Spinal cord (tissue), 9 donors: ENCODE measurements at regions not wholly inside any gene's neighbourhood (a gene's known extent, or its start where the extent isn't known, plus 50 kb on each side); places are given as distances from the start of the nearest gene placed in this dataset.

Experiments
- DNase-seq, 6 donors: peaks; one replicate each; pipeline versions ENCODE4 v3.0.0 to v3.0.0-alpha.2; 2013 to 2015; ENCODE audit warnings: low spot score in 6 of 6, low read depth in 4 of 6
- H3K27ac ChIP-seq: one replicate; pipeline ENCODE4 v1.5.1; 2013; ENCODE audit warnings: low read depth, low read length, control low read depth
- H3K27me3 ChIP-seq: one replicate; pipeline ENCODE4 v1.6.1; 2013; ENCODE audit warnings: low read length; ENCODE audit not compliant: control insufficient read depth, insufficient read depth
- H3K36me3 ChIP-seq: one replicate; pipeline ENCODE4 v1.6.1; 2013; ENCODE audit warnings: low read length; ENCODE audit not compliant: control insufficient read depth, insufficient read depth
- H3K4me1 ChIP-seq: one replicate; pipeline ENCODE4 v1.6.1; 2013; ENCODE audit warnings: low read length; ENCODE audit not compliant: control insufficient read depth, insufficient read depth
- H3K4me3 ChIP-seq: one replicate; pipeline ENCODE4 v1.5.1; 2013; ENCODE audit warnings: low read depth, low read length, control low read depth
- H3K9me3 ChIP-seq: one replicate; pipeline ENCODE4 v1.6.1; 2013; ENCODE audit warnings: low read length; ENCODE audit not compliant: control insufficient read depth, insufficient read depth
- WGBS: methylation state at CpG from one replicate; pipeline ENCODE4 v1.1.5; 2013; ENCODE audit warnings: missing lambda C conversion rate; ENCODE audit not compliant: insufficient coverage; 5-methylcytosine and 5-hydroxymethylcytosine counted together
- donor health status: healthy.

GRCh38 chr3:107032111-107032510 is 345.1 kb upstream of the CCDC54 start:
- whole genome bisulfite sequencing: no CpG with 5 or more reads among the region's 2 CpGs
- no peaks in the 10 kb centered on the region for H3K9me3 ChIP-seq
- no peaks in the 10 kb centered on the region for H3K27me3 ChIP-seq
- H3K4me3 ChIP-seq: no peak overlapping the region
- H3K27ac ChIP-seq: no peak overlapping the region
- no peaks in the 10 kb centered on the region for H3K36me3 ChIP-seq
- DNase-seq: no peak
- H3K4me1 ChIP-seq: no peaks in the 10 kb centered on the region

DNA sequence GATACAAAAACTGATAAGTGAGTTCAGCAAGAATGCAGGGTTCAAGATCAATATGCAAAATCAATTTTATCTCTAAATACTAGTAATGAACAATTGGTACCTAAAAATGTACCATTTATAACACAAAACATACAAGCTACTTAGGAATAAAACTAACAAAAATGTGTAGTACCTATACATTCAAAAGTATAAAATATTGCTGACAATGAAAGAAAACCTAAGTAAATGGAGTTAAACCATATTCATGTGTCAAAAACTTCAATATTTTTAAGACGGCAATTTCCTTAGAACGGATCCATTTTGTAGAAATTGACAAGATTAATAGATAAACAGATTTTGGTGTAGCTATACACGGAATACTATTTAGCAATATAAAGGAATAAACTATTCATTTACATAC is 343.1 kb upstream of the CCDC54 start:
- H3K27me3 ChIP-seq: no peaks in the 10 kb centered on the region
- H3K9me3 ChIP-seq: peaks cover 5% of the 10 kb centered on the region
- no peaks in the 10 kb centered on the region for H3K36me3 ChIP-seq
- no peak overlapping the region for H3K4me3 ChIP-seq
- no peak overlapping the region for H3K27ac ChIP-seq
- WGBS: no CpG with 5 or more reads among the region's 3 CpGs
- no peak for DNase-seq
- H3K4me1 ChIP-seq: no peaks in the 10 kb centered on the region

DNA sequence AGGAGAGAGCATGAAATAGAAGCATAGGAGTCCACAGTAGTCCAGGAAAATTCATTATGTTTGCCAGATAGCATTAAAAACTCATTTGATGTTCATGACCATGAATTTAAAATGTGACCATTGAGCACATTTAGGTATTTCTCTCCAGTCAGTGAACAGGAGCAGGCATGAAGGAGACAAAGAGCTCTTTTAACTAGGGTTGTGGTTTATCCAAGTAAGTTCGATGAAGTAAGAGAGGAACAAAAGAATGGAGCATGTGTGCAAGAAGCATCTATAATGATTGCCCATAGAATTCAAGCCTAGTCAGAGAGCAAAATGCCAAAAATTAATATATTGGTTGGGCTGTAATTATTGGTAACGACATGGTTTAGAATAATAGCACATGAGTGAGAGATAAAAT is 342.1 kb upstream of the CCDC54 start:
- no peak for DNase-seq
- H3K4me3 ChIP-seq: no peak overlapping the region
- no peak overlapping the region for H3K27ac ChIP-seq
- H3K27me3 ChIP-seq: no peaks in the 10 kb centered on the region
- no peaks in the 10 kb centered on the region for H3K4me1 ChIP-seq
- peaks cover 5% of the 10 kb centered on the region for H3K9me3 ChIP-seq
- 50% methylated on average over 1 of the region's 2 CpGs for WGBS
- no peaks in the 10 kb centered on the region for H3K36me3 ChIP-seq

DNA sequence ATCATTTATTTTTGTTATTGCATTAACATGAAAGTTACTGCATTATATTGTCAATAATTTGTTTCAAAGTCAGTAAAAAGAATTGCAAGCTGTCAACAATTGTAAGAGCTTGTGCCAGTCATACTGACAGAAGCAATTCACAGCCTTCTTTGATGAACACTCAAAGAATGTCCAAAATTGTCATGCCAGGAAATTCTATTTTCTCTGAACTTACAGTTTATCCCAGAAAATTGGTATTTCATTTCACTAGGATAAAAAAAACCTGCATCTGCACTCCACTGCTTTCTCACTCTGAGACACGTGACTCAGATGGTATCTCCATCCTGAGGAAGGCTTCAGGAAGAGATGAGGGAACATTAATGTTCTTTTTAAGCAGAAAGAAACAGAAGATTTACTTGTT is 332.6 kb upstream of the CCDC54 start:
- H3K4me1 ChIP-seq: no peaks in the 10 kb centered on the region
- DNase-seq: no peak
- no peaks in the 10 kb centered on the region for H3K9me3 ChIP-seq
- no peak overlapping the region for H3K4me3 ChIP-seq
- no CpG with 5 or more reads among the region's 1 CpG for WGBS
- H3K27ac ChIP-seq: no peak overlapping the region
- H3K27me3 ChIP-seq: no peaks in the 10 kb centered on the region
- H3K36me3 ChIP-seq: no peaks in the 10 kb centered on the region

DNA sequence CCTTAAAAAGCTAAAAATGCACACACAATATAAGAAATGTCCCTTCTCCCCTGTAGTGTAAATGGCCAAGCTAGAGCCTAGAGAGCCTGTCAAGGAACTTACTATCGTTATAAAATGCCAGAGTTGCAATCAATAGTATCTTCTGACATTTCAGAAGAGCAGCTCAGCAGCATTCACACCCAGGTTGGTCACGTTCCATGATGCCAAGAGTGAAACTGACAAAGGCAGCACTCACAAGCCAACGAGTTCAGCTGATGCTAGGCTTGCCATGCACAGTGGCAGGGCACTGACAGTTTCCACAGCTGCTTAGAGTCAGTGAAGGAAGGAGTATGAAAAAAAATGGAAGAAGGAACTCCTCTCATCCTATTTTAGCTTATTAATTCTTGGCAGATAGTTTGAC is 331.4 kb upstream of the CCDC54 start:
- DNase-seq: peak in 1 of 6 donors; percentile 62
- no peak overlapping the region for H3K4me3 ChIP-seq
- H3K9me3 ChIP-seq: no peaks in the 10 kb centered on the region
- H3K27me3 ChIP-seq: no peaks in the 10 kb centered on the region
- no peaks in the 10 kb centered on the region for H3K36me3 ChIP-seq
- no peak overlapping the region for H3K27ac ChIP-seq
- WGBS: 58% methylated on average over 2 of the region's 3 CpGs
- H3K4me1 ChIP-seq: no peaks in the 10 kb centered on the region

DNA sequence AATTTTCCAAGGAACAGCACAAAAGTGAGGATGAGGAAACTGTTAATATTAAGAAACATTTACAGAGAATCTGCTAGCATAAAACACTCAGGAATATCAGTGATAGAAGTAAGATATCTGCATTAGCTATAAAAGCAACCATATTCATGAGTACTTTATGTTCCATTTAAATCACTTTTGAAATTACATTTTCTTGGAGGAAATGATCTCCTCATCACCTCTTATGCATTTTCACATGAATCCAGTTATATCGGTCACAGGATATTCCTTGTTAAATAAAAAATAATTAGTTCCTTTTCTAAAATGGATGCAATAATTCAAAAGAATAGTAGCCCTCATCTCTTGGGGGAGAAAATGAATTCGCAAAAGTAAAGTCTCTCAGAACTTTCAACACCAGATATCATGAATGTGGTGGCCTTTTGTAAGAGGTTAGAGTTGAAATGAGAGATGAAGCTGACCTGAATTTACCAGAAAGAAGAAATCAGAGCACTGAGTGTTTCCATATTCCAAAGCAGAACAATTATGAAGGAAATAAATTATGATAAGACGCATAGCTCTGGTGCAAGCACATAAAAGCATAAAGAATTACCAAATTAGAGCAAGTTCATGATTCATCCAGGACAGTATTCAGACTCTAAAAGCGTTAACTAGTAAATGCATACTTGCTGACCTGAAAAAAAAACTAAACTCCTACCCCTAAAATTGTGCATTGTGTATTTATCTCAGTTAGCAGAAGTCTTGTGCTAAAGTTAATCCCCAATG is 321.9 kb upstream of the CCDC54 start:
- Histone ChIP-seq H3K4me3 (no peak overlapping the region), H3K27ac (no peak overlapping the region), H3K27me3 (no peaks in the 10 kb centered on the region), H3K9me3 (no peaks in the 10 kb centered on the region), H3K36me3 (no peaks in the 10 kb centered on the region), H3K4me1 (no peaks in the 10 kb centered on the region)
- DNase-seq: no peak
- WGBS: no CpG with 5 or more reads among the region's 4 CpGs

DNA sequence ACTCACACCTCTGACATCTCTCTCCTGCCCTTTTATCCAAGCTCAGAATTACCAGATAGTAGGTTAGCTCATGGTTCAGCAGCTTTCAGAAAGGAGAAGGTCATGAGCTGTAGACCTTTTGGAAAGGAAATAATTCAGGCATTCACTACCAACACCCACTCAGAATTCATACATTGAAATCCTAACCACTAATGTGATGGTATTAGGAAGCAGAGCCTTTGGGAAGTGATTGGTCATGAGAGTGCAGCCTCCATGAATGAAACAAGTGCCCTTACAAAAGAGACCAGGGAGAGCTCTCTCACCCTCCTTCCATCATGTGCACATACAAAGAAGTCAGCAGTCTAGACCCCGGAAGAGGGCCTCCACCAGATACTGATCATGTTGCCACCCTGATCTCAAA is 315.8 kb upstream of the CCDC54 start:
- Histone ChIP-seq H3K4me3 (no peak overlapping the region), H3K27ac (no peak overlapping the region), H3K36me3 (no peaks in the 10 kb centered on the region), H3K4me1 (peaks cover 8% of the 10 kb centered on the region), H3K27me3 (no peaks in the 10 kb centered on the region), H3K9me3 (no peaks in the 10 kb centered on the region)
- DNase-seq: no peak
- no CpG with 5 or more reads among the region's 1 CpG for WGBS

DNA sequence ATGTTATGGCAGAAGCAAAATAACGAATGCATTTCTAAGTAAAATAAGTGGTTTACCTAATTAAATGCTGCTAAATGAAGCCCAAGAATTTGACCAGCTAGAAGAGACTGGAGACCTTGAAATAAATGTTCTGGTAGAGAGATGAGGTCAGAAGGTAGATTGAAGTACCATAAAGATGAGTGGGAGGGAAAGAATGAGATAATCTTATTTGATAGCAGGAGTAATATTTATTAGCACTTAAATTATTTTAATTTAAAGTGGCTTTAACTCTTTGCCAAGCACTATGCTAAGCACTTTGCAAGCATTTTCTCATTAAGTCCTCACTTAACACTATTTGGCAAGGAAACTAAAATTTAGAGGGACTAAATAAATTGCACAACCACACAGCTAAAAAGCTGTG is 314.9 kb upstream of the CCDC54 start:
- peak in 1 of 6 donors; percentile 16 for DNase-seq
- WGBS: 92% methylated on average over 1 of the region's 1 CpG
- peaks cover 8% of the 10 kb centered on the region for H3K4me1 ChIP-seq
- H3K27me3 ChIP-seq: no peaks in the 10 kb centered on the region
- H3K4me3 ChIP-seq: no peak overlapping the region
- H3K36me3 ChIP-seq: no peaks in the 10 kb centered on the region
- no peak overlapping the region for H3K27ac ChIP-seq
- no peaks in the 10 kb centered on the region for H3K9me3 ChIP-seq

GRCh38 chr3:107062787-107063186 is 314.5 kb upstream of the CCDC54 start:
- H3K27ac ChIP-seq: no peak overlapping the region
- H3K36me3 ChIP-seq: no peaks in the 10 kb centered on the region
- H3K9me3 ChIP-seq: no peaks in the 10 kb centered on the region
- H3K27me3 ChIP-seq: no peaks in the 10 kb centered on the region
- H3K4me3 ChIP-seq: no peak overlapping the region
- WGBS: 80% methylated on average over 1 of the region's 2 CpGs
- no peak for DNase-seq
- H3K4me1 ChIP-seq: peaks cover 8% of the 10 kb centered on the region

- H3K27me3 ChIP-seq: no peaks in the 10 kb centered on the region
- H3K36me3 ChIP-seq: no peaks in the 10 kb centered on the region
- no peaks in the 10 kb centered on the region for H3K9me3 ChIP-seq
- peak in 1 of 6 donors; percentile 21 for DNase-seq
- H3K27ac ChIP-seq: no peak overlapping the region
- peaks cover 8% of the 10 kb centered on the region for H3K4me1 ChIP-seq
- H3K4me3 ChIP-seq: no peak overlapping the region
- 80% methylated on average over 1 of the region's 5 CpGs for WGBS
Observed at GRCh38 chr3:107063351-107063750, 313.9 kb upstream of the CCDC54 start.
